ENCODE measurements at regions not wholly inside any gene's neighbourhood (a gene's known extent, or its start where the extent isn't known, plus 50 kb on each side); places are given as distances from the start of the nearest gene placed in this dataset.

- Histone ChIP-seq H3K4me1 (no peaks in the 10 kb centered on the region), H3K4me3 (no peak overlapping the region), H3K9me3 (no peaks in the 10 kb centered on the region), H3K27me3 (no peaks in the 10 kb centered on the region), H3K27ac (no peak overlapping the region), H3K36me3 (no peaks in the 10 kb centered on the region)
- DNase-seq = no peak
- intact Hi-C loops (cut with DNase I; ENCODE audit: low total_unique reads) = no loop called here
- no peak for TF ChIP-seq POLR2A (IDR thresholded peaks at IDR 0.05)
- TF ChIP-seq CTCF (IDR thresholded peaks at IDR 0.05) = no peak
These were observed 158.5 kb downstream of the TMEM114 start for GRCh38 chr16:8431783-8432182.

- no peak for DNase-seq
- Histone ChIP-seq H3K9me3 (no peaks in the 10 kb centered on the region), H3K4me1 (no peaks in the 10 kb centered on the region), H3K27me3 (no peaks in the 10 kb centered on the region), H3K27ac (no peak overlapping the region), H3K4me3 (no peak overlapping the region), H3K36me3 (no peaks in the 10 kb centered on the region)
- intact Hi-C loops (cut with DNase I; ENCODE audit: low total_unique reads) = no loop called here
- no peak for TF ChIP-seq CTCF (IDR thresholded peaks at IDR 0.05)
These were observed 159.9 kb downstream of the TMEM114 start for GRCh38 chr16:8430401-8430800.

- Histone ChIP-seq H3K9me3 (no peaks in the 10 kb centered on the region), H3K4me1 (no peaks in the 10 kb centered on the region), H3K4me3 (no peak overlapping the region), H3K36me3 (no peaks in the 10 kb centered on the region), H3K27me3 (no peaks in the 10 kb centered on the region), H3K27ac (no peak overlapping the region)
- no peak for TF ChIP-seq CTCF (IDR thresholded peaks at IDR 0.05)
- TF ChIP-seq POLR2A (IDR thresholded peaks at IDR 0.05) = no peak
- no peak for DNase-seq
- intact Hi-C loops (cut with DNase I; ENCODE audit: low total_unique reads) = no loop called here
These were observed 163.7 kb downstream of the TMEM114 start for GRCh38 chr16:8426569-8426968.

- intact Hi-C loops (cut with DNase I; ENCODE audit: low total_unique reads) = no loop called here
- Histone ChIP-seq H3K4me3 (no peak overlapping the region), H3K27me3 (no peaks in the 10 kb centered on the region), H3K36me3 (no peaks in the 10 kb centered on the region), H3K4me1 (no peaks in the 10 kb centered on the region), H3K27ac (no peak overlapping the region), H3K9me3 (no peaks in the 10 kb centered on the region)
- TF ChIP-seq CTCF (IDR thresholded peaks at IDR 0.05) = no peak
- TF ChIP-seq POLR2A (IDR thresholded peaks at IDR 0.05) = no peak
- no peak for DNase-seq
These were observed 173.2 kb downstream of the TMEM114 start for GRCh38 chr16:8417145-8417544.

- intact Hi-C loops (cut with DNase I; ENCODE audit: low total_unique reads) = no loop called here
- Histone ChIP-seq H3K27ac (no peak overlapping the region), H3K27me3 (no peaks in the 10 kb centered on the region), H3K4me1 (no peaks in the 10 kb centered on the region), H3K4me3 (no peak overlapping the region), H3K9me3 (no peaks in the 10 kb centered on the region), H3K36me3 (no peaks in the 10 kb centered on the region)
- no peak for DNase-seq
- TF ChIP-seq POLR2A (IDR thresholded peaks at IDR 0.05) (no peak), CTCF (IDR thresholded peaks at IDR 0.05) (no peak)
These were observed 181.3 kb downstream of the TMEM114 start for GRCh38 chr16:8408855-8409567.
